Fibroblast of pulmonary artery (primary cell): ENCODE measurements at regions not wholly inside any gene's neighbourhood (a gene's known extent, or its start where the extent isn't known, plus 50 kb on each side); places are given as distances from the start of the nearest gene placed in this dataset.
"Not testable (repeated sequence)": the region's sequence is repeated elsewhere in the genome, so short reads cannot be mapped to it uniquely, and the experiment has no call there.

Experiments used
- DNase-seq: peaks from one replicate; pipeline ENCODE4 v3.0.0-alpha.2; 2010; ENCODE audit warnings: low read depth
- H3K4me3 ChIP-seq: replicated peaks from 2 replicates; pipeline ENCODE4 v1.5.1; 2011; ENCODE audit warnings: low read depth, mild to moderate bottlenecking, control low read depth, low read length, moderate library complexity
- TF ChIP-seq, protein P1 (sequence below): IDR thresholded peaks from 2 replicates; pipeline ENCODE4 v1.5.1; 2011; ENCODE audit warnings: mild to moderate bottlenecking, control low read depth, low read length, inconsistent platforms; ENCODE audit errors: missing control alignments

- H3K4me3 ChIP-seq = no peak overlapping the region
- DNase-seq = no peak
- TF ChIP-seq, protein P1, sequence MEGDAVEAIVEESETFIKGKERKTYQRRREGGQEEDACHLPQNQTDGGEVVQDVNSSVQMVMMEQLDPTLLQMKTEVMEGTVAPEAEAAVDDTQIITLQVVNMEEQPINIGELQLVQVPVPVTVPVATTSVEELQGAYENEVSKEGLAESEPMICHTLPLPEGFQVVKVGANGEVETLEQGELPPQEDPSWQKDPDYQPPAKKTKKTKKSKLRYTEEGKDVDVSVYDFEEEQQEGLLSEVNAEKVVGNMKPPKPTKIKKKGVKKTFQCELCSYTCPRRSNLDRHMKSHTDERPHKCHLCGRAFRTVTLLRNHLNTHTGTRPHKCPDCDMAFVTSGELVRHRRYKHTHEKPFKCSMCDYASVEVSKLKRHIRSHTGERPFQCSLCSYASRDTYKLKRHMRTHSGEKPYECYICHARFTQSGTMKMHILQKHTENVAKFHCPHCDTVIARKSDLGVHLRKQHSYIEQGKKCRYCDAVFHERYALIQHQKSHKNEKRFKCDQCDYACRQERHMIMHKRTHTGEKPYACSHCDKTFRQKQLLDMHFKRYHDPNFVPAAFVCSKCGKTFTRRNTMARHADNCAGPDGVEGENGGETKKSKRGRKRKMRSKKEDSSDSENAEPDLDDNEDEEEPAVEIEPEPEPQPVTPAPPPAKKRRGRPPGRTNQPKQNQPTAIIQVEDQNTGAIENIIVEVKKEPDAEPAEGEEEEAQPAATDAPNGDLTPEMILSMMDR = no peak
These were observed 257.5 kb upstream of the IRS4 start for GRCh38 chrX:108993909-108994308.

- not testable (repeated sequence) for DNase-seq, H3K4me3 ChIP-seq
These were observed 236.5 kb upstream of the IRS4 start for GRCh38 chrX:108972899-108973298.

GRCh38 chrX:108947205-108947604, 210.8 kb upstream of the IRS4 start:
- TF ChIP-seq, protein P1 = no peak
- H3K4me3 ChIP-seq = no peak overlapping the region
- no peak for DNase-seq

- DNase-seq = no peak
- TF ChIP-seq, protein P1 = no peak
- H3K4me3 ChIP-seq = no peak overlapping the region
These were observed 210.2 kb upstream of the IRS4 start for GRCh38 chrX:108946531-108946930.

DNA sequence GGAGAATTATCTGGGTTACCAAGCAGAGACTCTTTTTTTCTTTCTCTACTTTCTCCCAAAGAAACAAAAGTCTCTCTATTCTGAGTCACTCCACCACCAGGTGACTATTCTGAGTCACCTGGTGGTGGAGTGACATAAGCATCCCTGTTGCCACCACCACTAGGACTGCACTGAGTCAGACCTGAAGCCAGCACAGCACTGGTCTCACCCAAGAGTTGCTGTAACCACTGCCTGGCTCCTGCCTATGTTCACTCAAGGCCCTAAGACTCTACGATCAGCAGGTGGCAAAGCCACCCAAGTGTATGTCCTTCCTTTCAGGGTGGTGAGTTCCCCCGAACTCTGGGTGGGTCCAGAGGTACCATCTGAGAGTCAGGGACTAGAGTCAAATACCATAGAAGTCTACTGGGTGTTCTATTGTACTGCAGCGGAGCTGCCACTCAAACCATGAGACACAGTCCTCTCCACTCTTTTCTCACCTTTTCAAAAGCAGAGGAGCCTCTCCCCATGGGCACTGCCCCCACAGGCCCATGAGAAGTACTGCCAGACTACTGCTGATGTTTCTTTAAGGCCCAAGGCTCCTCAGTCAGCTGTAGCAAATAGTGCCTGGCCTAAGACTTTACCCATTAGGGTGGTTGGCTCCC, 209.6 kb upstream of the IRS4 start:
- DNase-seq = no peak
- TF ChIP-seq, protein P1 = no peak
- H3K4me3 ChIP-seq = no peak overlapping the region

DNA sequence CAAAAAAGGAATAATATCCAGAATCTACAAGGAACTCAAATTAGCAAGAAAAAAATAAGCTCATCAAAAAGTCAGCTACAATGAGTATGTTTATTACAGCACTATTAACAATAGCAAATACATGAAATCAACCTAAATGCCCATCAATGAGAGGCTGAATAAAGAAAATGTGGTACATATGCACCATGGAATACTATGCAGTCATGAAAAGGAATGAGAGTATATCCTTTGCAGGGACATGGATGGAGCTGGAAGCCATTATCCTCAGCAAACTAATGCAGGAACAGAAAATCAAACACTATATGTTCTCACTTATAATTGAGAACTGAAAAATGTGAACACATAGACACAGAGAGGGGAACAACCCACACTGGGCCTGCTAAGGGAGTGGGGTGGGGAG, 178.4 kb upstream of the IRS4 start:
- no peak overlapping the region for H3K4me3 ChIP-seq
- no peak for DNase-seq
- TF ChIP-seq, protein P1 = no peak

- DNase-seq, H3K4me3 ChIP-seq: not testable (repeated sequence)
These were observed 167.5 kb upstream of the IRS4 start for GRCh38 chrX:108903831-108904230.

DNA sequence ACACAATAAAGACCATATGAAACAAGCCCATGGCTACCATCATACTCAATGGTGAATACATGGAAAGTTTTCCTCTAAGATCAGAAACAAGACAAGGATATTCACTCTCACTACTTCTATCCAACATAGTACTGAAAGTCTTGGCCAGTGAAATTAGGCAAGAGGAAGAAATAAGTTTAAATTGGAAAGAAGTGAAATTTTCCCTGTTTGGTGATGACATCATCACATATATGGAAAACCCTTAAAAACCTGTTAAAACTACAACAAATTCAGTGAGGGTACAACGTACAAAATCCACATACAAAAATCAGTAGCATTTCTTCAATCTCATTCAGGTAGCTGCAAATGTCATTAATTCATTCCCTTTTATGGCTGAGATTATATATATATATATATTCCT, 164.0 kb upstream of the IRS4 start:
- H3K4me3 ChIP-seq = no peak overlapping the region
- no peak for DNase-seq
- TF ChIP-seq, protein P1 = no peak

DNA sequence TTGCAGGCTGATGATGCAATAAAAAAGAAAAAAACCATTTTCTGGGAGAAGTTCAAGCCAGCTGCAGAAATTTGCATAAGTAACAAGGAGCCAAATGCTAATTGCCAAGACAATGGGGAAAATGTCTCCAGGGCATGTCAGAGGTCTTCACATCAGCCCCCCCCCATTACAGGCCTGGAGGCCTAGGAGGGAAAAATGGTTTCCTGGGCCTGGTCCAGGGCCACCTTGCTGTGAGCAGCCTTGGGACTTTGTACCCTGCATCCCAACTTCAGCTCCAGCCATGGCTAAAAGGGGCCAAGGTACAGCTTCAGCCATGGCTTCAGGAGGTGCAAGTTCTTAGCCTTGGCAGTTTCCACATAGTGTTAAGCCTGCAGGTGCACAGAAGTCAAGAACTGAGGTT, 160.0 kb upstream of the IRS4 start:
- not testable (repeated sequence) for DNase-seq

More for the DNA sequence above, 160.0 kb upstream of the IRS4 start:
- not testable (repeated sequence) for H3K4me3 ChIP-seq
